Sigmoid colon (tissue), 6 donors: ENCODE measurements at regions not wholly inside any gene's neighbourhood (a gene's known extent, or its start where the extent isn't known, plus 50 kb on each side); places are given as distances from the start of the nearest gene placed in this dataset.

ENCODE experiments used
- DNase-seq: peaks from one replicate; pipeline ENCODE4 v3.0.0-alpha.2; 2019
- H3K27ac ChIP-seq, 4 donors: fragments of 200-600 bp; sonication (generic); one replicate each; pipeline ENCODE4 v1.5.1; 2016 to 2019; ENCODE audit warnings: mild to moderate bottlenecking in 1 of 4
- H3K27me3 ChIP-seq, 3 donors: fragments of 200-600 bp; sonication (generic); one replicate each; pipeline ENCODE4 v1.5.1; 2019; ENCODE audit warnings: mild to moderate bottlenecking in 1 of 3
- H3K36me3 ChIP-seq, 4 donors: fragments of 200-600 bp; sonication (generic); one replicate each; pipeline ENCODE4 v1.5.1; 2016 to 2019
- H3K4me1 ChIP-seq, 4 donors: fragments of 200-600 bp; sonication (generic); one replicate each; pipeline ENCODE4 v1.5.1; 2017 to 2019
- H3K4me3 ChIP-seq, 4 donors: fragments of 200-600 bp; sonication (generic); one replicate each; pipeline ENCODE4 v1.5.1; 2017 to 2019; ENCODE audit warnings: mild to moderate bottlenecking in 2 of 4, moderate library complexity in 1 of 4
- H3K9me3 ChIP-seq, 4 donors: fragments of 200-600 bp in 3 of 4; sonication (generic) in 3 of 4; one replicate each; pipeline versions ENCODE4 v1.5.1 to v1.6.1; 2013 to 2019
- EP300 ChIP-seq, 4 donors: sonication (generic); formaldehyde crosslinking; IDR thresholded peaks; one replicate each; pipeline ENCODE4 v1.6.1; 2017; ENCODE audit warnings: antibody characterized with exemption in 4 of 4
- POLR2A ChIP-seq, 2 donors: fragments of 450-650 bp; IDR thresholded peaks; one replicate each; pipeline ENCODE4 v1.6.1; 2016; ENCODE audit warnings: antibody characterized with exemption in 2 of 2, mild to moderate bottlenecking in 2 of 2, moderate library complexity in 2 of 2
- POLR2AphosphoS5 ChIP-seq, 4 donors: sonication (generic); formaldehyde crosslinking; IDR thresholded peaks; one replicate each; pipeline ENCODE4 v1.6.1; 2017; ENCODE audit warnings: antibody characterized with exemption in 4 of 4
- WGBS, 2 donors: extraction: QIAGEN DNeasy Blood & Tissue Kit; methylation state at CpG; one replicate each; pipeline ENCODE4 v1.1.7; 2013; 5-methylcytosine and 5-hydroxymethylcytosine counted together
- intact Hi-C: fragments of 100-400 bp; cut with DNase I; formaldehyde crosslinking; loops from one replicate; pipeline ENCODE4 v1.15.1; 2023
- TF ChIP-seq, protein P1 (sequence below), 4 experiments: fragments of 450-650 bp in 3 of 4; fragments of 200-600 bp in 1 of 4; IDR thresholded peaks; one replicate each; pipeline ENCODE4 v1.5.1; 2016 to 2019; ENCODE audit warnings: antibody characterized with exemption in 4 of 4, mild to moderate bottlenecking in 3 of 4, moderate library complexity in 2 of 4
- donor health status: healthy with polysubstance abuse.
- donor health status: healthy.

DNA sequence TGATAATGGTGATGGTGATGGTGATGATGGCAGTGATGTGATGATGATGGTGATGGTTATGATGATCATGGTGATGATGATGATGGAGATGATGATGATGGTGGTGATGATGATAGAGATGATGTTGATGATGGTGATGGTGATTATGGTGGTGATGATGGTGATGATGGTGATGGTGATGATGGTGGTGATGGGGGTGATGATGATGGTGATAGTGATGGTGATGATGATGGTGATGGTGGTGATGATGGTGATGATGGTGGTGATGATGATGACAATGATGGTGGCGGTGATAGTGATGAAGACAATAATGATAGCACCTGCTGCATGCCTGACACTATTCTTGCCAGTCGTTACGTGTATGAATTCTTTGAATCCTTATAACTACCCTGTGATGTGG, 317.9 kb upstream of the AJAP1 start:
- Histone ChIP-seq H3K4me3 (no peak overlapping the region), H3K27me3 (peaks cover 0 to 17% (median 0%) of the 10 kb centered on the region in 3 donors), H3K9me3 (peaks cover 0 to 5% (median 0%) of the 10 kb centered on the region in 4 donors), H3K27ac (no peak overlapping the region), H3K36me3 (no peaks in the 10 kb centered on the region), H3K4me1 (no peaks in the 10 kb centered on the region)
- no peak for TF ChIP-seq POLR2AphosphoS5 (IDR thresholded peaks at IDR 0.05)
- TF ChIP-seq EP300 (IDR thresholded peaks at IDR 0.05), result no peak
- TF ChIP-seq, protein P1, sequence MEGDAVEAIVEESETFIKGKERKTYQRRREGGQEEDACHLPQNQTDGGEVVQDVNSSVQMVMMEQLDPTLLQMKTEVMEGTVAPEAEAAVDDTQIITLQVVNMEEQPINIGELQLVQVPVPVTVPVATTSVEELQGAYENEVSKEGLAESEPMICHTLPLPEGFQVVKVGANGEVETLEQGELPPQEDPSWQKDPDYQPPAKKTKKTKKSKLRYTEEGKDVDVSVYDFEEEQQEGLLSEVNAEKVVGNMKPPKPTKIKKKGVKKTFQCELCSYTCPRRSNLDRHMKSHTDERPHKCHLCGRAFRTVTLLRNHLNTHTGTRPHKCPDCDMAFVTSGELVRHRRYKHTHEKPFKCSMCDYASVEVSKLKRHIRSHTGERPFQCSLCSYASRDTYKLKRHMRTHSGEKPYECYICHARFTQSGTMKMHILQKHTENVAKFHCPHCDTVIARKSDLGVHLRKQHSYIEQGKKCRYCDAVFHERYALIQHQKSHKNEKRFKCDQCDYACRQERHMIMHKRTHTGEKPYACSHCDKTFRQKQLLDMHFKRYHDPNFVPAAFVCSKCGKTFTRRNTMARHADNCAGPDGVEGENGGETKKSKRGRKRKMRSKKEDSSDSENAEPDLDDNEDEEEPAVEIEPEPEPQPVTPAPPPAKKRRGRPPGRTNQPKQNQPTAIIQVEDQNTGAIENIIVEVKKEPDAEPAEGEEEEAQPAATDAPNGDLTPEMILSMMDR (IDR thresholded peaks at IDR 0.05), result no peak
- intact Hi-C loops, result no loop called here
- no peak for DNase-seq
- WGBS, 2 donors, result 95 to 96% methylated on average over 3 of the region's 3 CpGs

- 75 to 91% methylated on average over 8 of the region's 8 CpGs for WGBS, 2 donors
- H3K9me3 ChIP-seq, result no peaks in the 10 kb centered on the region
- TF ChIP-seq, protein P1 (IDR thresholded peaks at IDR 0.05), result no peak
- no peak for TF ChIP-seq POLR2A (IDR thresholded peaks at IDR 0.05)
- no peak for TF ChIP-seq POLR2AphosphoS5 (IDR thresholded peaks at IDR 0.05)
- no peak for TF ChIP-seq EP300 (IDR thresholded peaks at IDR 0.05)
- no peaks in the 10 kb centered on the region for H3K4me1 ChIP-seq
- no peak overlapping the region for H3K27ac ChIP-seq
- no peaks in the 10 kb centered on the region for H3K27me3 ChIP-seq
- H3K4me3 ChIP-seq, result no peak overlapping the region
- DNase-seq, result no peak
- intact Hi-C loops, result no loop called here
- H3K36me3 ChIP-seq, result no peaks in the 10 kb centered on the region
These were observed 313.0 kb upstream of the AJAP1 start for GRCh38 chr1:4341421-4341820.

DNA sequence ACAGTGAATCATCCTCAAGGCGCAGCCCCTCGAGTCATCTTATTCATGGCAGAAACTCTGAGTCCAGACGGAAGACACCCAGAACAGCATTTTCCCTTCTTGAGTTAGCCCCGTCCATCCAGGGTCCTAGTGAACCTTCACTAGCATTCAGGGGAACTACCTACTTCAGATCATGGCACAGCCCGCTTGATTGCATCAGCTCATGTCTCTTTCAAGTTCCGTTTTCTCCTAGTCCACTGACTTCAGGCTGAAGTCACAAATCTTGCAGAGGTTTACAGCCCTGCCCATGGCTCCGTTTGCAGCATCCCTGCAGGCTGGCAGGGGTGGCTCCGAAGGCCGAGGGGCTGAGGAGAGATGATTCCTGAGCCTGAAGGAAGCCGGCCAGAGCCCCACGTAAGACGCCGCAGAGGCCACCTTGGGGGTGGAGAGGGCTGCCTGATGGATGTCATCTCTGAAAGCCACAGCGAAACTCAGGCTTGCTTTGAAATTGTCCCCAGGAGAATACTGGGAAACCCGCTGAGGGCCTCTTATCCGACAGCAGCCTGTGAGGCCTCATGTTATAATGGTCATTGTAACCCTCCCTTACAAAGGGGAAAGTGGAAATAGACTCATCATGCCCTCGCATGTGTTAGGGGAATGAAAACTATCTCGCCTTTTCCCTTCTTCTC, 310.2 kb upstream of the AJAP1 start:
- intact Hi-C loops, result no loop called here
- Histone ChIP-seq H3K4me1 (no peaks in the 10 kb centered on the region), H3K27ac (no peak overlapping the region), H3K4me3 (no peak overlapping the region), H3K36me3 (no peaks in the 10 kb centered on the region), H3K27me3 (no peaks in the 10 kb centered on the region), H3K9me3 (no peaks in the 10 kb centered on the region)
- TF ChIP-seq, protein P1 (IDR thresholded peaks at IDR 0.05), result no peak
- no peak for TF ChIP-seq POLR2AphosphoS5 (IDR thresholded peaks at IDR 0.05)
- no peak for TF ChIP-seq POLR2A (IDR thresholded peaks at IDR 0.05)
- no peak for TF ChIP-seq EP300 (IDR thresholded peaks at IDR 0.05)
- DNase-seq, result no peak
- 79 to 83% methylated on average over 18 of the region's 18 CpGs for WGBS, 2 donors

DNA sequence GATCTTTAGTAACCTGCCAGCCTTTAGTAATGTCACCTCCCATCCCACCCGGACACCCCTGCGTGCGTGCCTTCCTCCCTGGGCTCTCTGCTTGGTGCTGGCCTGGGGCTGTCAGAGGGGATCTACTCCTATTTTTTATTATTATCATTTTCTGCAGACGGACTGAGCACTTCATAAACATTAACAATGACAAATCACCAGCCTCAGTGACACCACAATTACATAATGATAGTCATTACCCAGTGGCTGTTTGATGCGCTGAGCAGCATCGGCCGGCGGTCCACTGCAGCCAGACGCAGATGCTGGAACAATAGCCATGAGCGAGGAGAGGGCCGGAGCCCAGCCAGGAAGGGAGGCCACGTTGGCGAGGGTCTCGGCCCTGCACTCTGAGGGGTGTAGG, 309.3 kb upstream of the AJAP1 start:
- TF ChIP-seq POLR2AphosphoS5 (IDR thresholded peaks at IDR 0.05), result no peak
- no peak for TF ChIP-seq EP300 (IDR thresholded peaks at IDR 0.05)
- no peak for TF ChIP-seq POLR2A (IDR thresholded peaks at IDR 0.05)
- TF ChIP-seq, protein P1 (IDR thresholded peaks at IDR 0.05), result no peak
- no peak for DNase-seq
- H3K4me1 ChIP-seq, result no peaks in the 10 kb centered on the region
- intact Hi-C loops, result no loop called here
- no peaks in the 10 kb centered on the region for H3K36me3 ChIP-seq
- no peak overlapping the region for H3K27ac ChIP-seq
- no peak overlapping the region for H3K4me3 ChIP-seq
- WGBS, 2 donors, result 82 to 84% methylated on average over 14 of the region's 14 CpGs
- no peaks in the 10 kb centered on the region for H3K27me3 ChIP-seq
- no peaks in the 10 kb centered on the region for H3K9me3 ChIP-seq

GRCh38 chr1:4346131-4346530, 308.3 kb upstream of the AJAP1 start:
- no peaks in the 10 kb centered on the region for H3K36me3 ChIP-seq
- no peaks in the 10 kb centered on the region for H3K9me3 ChIP-seq
- no peak for TF ChIP-seq POLR2AphosphoS5 (IDR thresholded peaks at IDR 0.05)
- TF ChIP-seq, protein P1 (IDR thresholded peaks at IDR 0.05), result no peak
- TF ChIP-seq POLR2A (IDR thresholded peaks at IDR 0.05), result no peak
- TF ChIP-seq EP300 (IDR thresholded peaks at IDR 0.05), result no peak
- no peak overlapping the region for H3K27ac ChIP-seq
- no peak for DNase-seq
- no peaks in the 10 kb centered on the region for H3K4me1 ChIP-seq
- WGBS, 2 donors, result 54 to 62% methylated on average over 4 of the region's 4 CpGs
- no peaks in the 10 kb centered on the region for H3K27me3 ChIP-seq
- intact Hi-C loops, result no loop called here
- H3K4me3 ChIP-seq, result no peak overlapping the region
